RWPE1 (cell line): ENCODE measurements at regions not wholly inside any gene's neighbourhood (a gene's known extent, or its start where the extent isn't known, plus 50 kb on each side); places are given as distances from the start of the nearest gene placed in this dataset.

ENCODE experiments used
- CTCF ChIA-PET: fragments of 350-600 bp; sonication (Branson Sonifier 250); formaldehyde crosslinking; extraction: SDS; loops from one replicate; lab custom pipeline; 2021; lab: Yijun Ruan, JAX
- POLR2A ChIA-PET: fragments of 400-600 bp; formaldehyde crosslinking; extraction: SDS; loops from one replicate; lab custom pipeline; 2020; ENCODE audit warnings: antibody characterized with exemption; ENCODE audit not compliant: low non-redundant PET; lab: Yijun Ruan, JAX
- DNase-seq: peaks from one replicate; pipeline ENCODE4 v3.0.0; 2012; ENCODE audit warnings: low spot score
- H3K27ac ChIP-seq: fragments of 450-650 bp; 2 replicates; pipeline ENCODE4 v1.5.1; 2017
- CTCF ChIP-seq: fragments of 450-650 bp; conservative IDR thresholded peaks from 2 replicates; pipeline ENCODE4 v1.5.1; 2017; ENCODE audit warnings: low read depth, mild to moderate bottlenecking

- DNase-seq = no peak
- ChIA-PET POLR2A (no interaction called here), CTCF (no interaction called here)
- H3K27ac ChIP-seq = no peak overlapping the region
- TF ChIP-seq CTCF = no peak
Observed at GRCh38 chr7:153027210-153027609, 267.7 kb downstream of the ACTR3B start.

GRCh38 chr7:153027904-153028303 is 268.4 kb downstream of the ACTR3B start:
- ChIA-PET POLR2A (no interaction called here), CTCF (no interaction called here)
- TF ChIP-seq CTCF = no peak
- no peak for DNase-seq
- H3K27ac ChIP-seq = no peak overlapping the region

- CTCF ChIA-PET = interaction anchor here (0.5 kb wide), 1 partner anchor 22 kb away, joined by 6 read pairs; no protein-coding TSS in a partner anchor
- no peak for TF ChIP-seq CTCF
- no peak for DNase-seq
- H3K27ac ChIP-seq = no peak overlapping the region
- POLR2A ChIA-PET = no interaction called here
Observed at GRCh38 chr7:153030976-153031375, 271.4 kb downstream of the ACTR3B start.

- no peak for TF ChIP-seq CTCF
- DNase-seq = no peak
- no peak overlapping the region for H3K27ac ChIP-seq
- ChIA-PET POLR2A (no interaction called here), CTCF (no interaction called here)
Observed at GRCh38 chr7:153034791-153035190, 275.2 kb downstream of the ACTR3B start.

GRCh38 chr7:153036396-153037063 is 277.0 kb downstream of the ACTR3B start:
- ChIA-PET CTCF (interaction anchor here (0.6 kb wide), 1 partner anchor 33 kb away, joined by 3 read pairs; no protein-coding TSS in a partner anchor), POLR2A (no interaction called here)
- no peak overlapping the region for H3K27ac ChIP-seq
- no peak for TF ChIP-seq CTCF
- no peak for DNase-seq

GRCh38 chr7:153043440-153043839 is 283.9 kb downstream of the ACTR3B start:
- ChIA-PET POLR2A (no interaction called here), CTCF (no interaction called here)
- no peak for DNase-seq
- no peak overlapping the region for H3K27ac ChIP-seq
- TF ChIP-seq CTCF = no peak
